HG03025 (cell line): ENCODE measurements at regions not wholly inside any gene's neighbourhood (a gene's known extent, or its start where the extent isn't known, plus 50 kb on each side); places are given as distances from the start of the nearest gene placed in this dataset.

ENCODE experiments used
- ATAC-seq: cut with Tn5 transposase; IDR thresholded peaks from one replicate; pipeline ENCODE4 v1.9.1; 2021; ENCODE audit warnings: mild to moderate bottlenecking, moderate library complexity; ENCODE audit not compliant: unreplicated experiment, low FRiP score

DNA sequence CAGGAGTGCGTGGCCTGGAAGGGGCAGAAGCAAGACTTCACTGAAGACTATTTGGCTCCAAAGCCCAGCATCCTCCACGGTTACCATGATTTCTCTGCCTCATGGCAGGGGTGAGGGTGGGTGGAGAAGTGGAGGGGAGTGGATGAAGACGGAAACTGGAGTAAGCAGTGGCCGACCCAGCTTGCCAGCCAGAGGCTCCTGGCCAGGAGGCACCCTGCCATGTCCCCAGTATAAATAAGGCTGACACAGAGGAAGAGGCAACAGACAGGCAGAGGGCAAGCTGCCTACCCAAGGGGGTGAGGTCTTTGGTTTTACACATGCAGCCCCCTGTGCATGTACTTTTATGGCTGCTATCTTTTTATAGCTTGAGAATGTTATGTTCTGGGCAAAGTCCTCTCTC is 102.6 kb upstream of the TBX20 start:
- ATAC-seq = no peak

- no peak for ATAC-seq
Observed at GRCh38 chr7:35355911-35356310, 102.0 kb upstream of the TBX20 start.

GRCh38 chr7:35355199-35355598 is 101.3 kb upstream of the TBX20 start:
- no peak for ATAC-seq

DNA sequence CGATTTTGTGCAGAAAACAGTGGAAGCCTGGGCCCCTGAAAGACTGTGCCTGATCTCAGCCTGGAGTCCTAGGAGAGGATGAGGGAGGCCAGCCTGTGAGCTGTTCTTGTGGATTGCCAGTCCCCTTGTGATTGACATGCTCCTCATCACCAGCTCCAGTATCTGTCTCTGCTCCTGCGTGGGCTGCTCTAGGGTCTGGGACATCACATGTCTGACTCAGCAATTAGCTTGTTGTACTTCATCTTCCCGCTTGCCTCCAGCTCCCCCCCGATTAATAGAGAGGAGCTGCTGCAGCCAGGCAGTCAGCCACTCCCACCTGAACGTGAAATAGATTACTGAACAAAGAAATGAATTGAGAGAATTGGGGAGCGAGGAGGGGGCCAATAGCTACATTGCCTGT is 99.6 kb upstream of the TBX20 start:
- no peak for ATAC-seq

- no peak for ATAC-seq
Observed at GRCh38 chr7:35351466-35351865, 97.6 kb upstream of the TBX20 start.

DNA sequence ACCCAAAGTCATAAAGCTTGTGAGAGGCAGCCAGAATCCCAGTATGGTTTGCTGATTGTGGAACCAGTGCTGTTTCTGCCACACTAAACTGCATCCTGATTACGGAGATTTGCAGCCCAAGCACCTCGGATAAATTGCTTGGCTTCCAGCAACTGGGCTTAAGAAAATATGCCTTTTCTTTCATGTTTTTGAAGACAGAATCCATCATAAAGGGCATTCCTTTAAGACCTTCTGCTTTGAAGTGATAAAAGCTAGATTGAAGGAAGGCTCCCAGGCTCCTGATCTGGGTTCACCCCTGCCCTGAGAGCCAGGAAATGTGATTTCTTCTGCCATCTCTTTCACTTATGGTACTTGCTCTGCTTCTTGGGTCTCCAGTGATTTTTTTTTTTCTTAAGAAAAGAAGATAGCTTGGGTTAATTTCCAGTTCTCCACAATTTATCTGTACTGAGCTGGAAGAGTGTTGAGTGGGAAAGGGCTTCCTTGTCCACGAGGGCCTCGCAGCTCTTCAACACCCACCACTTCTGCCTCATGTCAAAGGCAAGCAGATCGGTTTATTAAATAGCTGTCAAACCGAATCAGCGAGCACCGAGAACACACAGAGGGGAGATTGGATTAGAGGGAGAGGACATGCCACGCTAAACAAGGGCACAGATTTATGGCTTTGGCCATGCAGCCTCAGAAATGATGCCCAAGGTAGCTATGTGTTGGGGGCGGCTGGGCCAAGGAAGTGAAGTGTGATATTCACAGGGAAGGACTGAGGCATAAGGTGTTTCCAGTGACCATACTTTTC is 94.9 kb upstream of the TBX20 start:
- ATAC-seq = no peak

GRCh38 chr7:35342786-35343185 is 88.9 kb upstream of the TBX20 start:
- ATAC-seq = no peak

GRCh38 chr7:35339811-35340210 is 85.9 kb upstream of the TBX20 start:
- no peak for ATAC-seq

GRCh38 chr7:35336444-35336843 is 82.5 kb upstream of the TBX20 start:
- no peak for ATAC-seq

DNA sequence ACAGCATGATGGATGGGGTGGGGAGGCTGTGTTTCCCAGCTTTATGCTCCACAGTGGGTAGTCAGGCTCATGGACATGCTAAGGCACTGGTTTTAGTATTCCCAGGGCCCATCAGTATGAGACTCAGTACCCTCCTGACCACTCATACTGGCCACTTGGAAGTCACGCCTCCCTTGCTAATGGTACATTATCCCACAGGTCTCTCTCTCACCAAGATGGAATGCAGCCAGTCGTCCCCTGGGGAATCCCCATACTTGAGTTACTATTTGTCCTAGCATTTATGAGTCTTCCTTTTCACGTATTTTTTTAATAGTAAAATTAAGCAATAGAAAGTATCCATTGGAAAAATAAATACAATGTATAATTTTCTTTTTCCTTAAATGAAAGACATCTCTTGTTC is 80.6 kb upstream of the TBX20 start:
- ATAC-seq = no peak

- no peak for ATAC-seq
Observed at GRCh38 chr7:35333265-35333664, 79.4 kb upstream of the TBX20 start.

- no peak for ATAC-seq
Observed at GRCh38 chr7:35331730-35332678, 78.1 kb upstream of the TBX20 start.

GRCh38 chr7:35329026-35329425 is 75.1 kb upstream of the TBX20 start:
- ATAC-seq = no peak

- ATAC-seq = no peak
Observed at GRCh38 chr7:35319606-35320005, 65.7 kb upstream of the TBX20 start.

DNA sequence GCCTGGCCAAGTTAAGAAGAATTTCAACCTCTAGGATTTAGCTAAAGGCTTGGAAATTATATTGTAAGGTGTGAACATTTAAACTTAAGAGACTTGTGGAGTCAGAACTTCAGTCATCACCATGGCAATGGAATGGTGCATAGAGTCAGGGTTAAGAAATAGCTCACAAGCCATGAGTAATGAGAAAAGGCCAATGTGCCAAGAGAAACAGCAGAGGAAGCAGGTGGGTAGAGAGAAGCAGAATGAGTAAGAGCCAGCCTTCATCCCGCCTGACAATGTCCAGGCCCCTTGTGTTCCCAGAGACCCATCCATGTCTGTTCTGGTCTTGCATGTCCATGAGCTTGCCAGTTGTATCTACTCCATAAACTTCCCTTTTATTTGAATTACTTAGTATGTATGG is 62.6 kb upstream of the TBX20 start:
- ATAC-seq = no peak

DNA sequence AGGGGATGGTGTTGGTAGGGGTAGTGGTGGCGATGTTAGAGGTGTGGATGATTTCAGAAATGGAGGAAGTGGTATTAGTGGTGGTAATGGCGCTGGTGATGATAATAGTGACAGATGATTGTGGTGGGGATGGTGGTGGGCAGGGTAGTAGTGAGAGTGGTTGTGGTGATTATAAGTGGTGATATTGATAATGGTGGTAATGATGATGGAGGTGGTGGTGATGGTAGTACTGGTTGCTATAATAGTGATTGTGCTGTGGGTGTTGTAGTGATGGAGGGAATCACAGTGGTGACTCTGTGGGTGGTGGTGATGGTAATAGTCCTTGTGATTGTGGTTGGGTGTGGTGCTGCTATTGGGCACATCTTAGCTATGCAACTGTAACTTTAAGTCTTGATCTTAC is 61.6 kb upstream of the TBX20 start:
- ATAC-seq = no peak

GRCh38 chr7:35314354-35314753 is 60.5 kb upstream of the TBX20 start:
- no peak for ATAC-seq

GRCh38 chr7:35313575-35313974 is 59.7 kb upstream of the TBX20 start:
- no peak for ATAC-seq
